Astrocyte of the cerebellum (primary cell): ENCODE measurements at regions not wholly inside any gene's neighbourhood (a gene's known extent, or its start where the extent isn't known, plus 50 kb on each side); places are given as distances from the start of the nearest gene placed in this dataset.
A peak's percentile ranks its signal among the peaks of the same experiment; 100 is the strongest.
"Not testable (repeated sequence)": the region's sequence is repeated elsewhere in the genome, so short reads cannot be mapped to it uniquely, and the experiment has no call there.

Experiments
- DNase-seq: peaks from one replicate; pipeline ENCODE4 v3.0.0-alpha.2; 2011; ENCODE audit warnings: low read depth
- H3K4me3 ChIP-seq: 2 replicates; pipeline ENCODE4 v1.5.1; 2011; ENCODE audit warnings: mild to moderate bottlenecking, low read depth, low read length, moderate library complexity
- in situ Hi-C: cut with HindIII; loops from 2 replicates; pipeline ENCODE4 v1.10.0; 2017; ENCODE audit warnings: low sequenced_read_pairs

GRCh38 chr9:41075671-41076070 lies 52.8 kb downstream of the FOXD4L6 start:
- in situ Hi-C loops, H3K4me3 ChIP-seq, DNase-seq: not testable (repeated sequence)

- peak overlapping the region; percentile 58 for H3K4me3 ChIP-seq
- DNase-seq, in situ Hi-C loops: not testable (repeated sequence)
Measured at GRCh38 chr9:41074356-41074942, 54.0 kb downstream of the FOXD4L6 start.

- in situ Hi-C loops, DNase-seq: not testable (repeated sequence)
- peak overlapping the region; percentile 58 for H3K4me3 ChIP-seq
Measured at GRCh38 chr9:41073471-41074243, 54.8 kb downstream of the FOXD4L6 start.

DNA sequence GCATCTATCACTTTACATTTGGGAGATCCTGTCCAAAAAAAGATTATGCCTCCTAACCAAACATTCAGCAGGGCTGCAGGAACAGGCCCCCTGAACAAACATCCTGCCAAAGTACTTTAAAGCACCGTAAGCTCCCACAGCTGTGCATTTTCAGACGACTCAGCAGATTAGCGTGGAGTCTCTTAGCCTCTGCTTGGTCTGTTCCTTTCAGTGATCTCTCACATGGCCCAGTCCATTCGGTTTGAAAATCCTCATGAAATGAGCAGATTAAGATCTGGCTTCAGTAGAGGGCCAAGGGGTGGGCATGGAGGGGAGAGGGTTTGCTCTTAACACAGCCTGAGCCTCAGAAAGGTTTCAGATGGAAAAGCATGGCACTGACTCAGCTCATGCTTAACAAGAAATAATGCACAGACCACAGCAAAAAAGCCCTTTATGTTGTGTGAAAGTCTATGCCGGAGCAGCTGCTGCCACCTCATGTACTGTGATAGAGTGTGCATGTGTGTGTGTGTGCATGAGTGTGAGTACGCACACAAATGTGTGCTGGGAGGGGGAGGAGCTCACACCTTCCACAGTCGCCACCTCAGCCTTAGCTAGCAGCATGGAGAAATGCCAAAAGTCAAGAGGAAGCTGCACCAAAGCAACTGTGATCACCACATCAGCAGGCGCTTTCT lies 64.2 kb downstream of the FOXD4L6 start:
- H3K4me3 ChIP-seq, DNase-seq, in situ Hi-C loops: not testable (repeated sequence)

DNA sequence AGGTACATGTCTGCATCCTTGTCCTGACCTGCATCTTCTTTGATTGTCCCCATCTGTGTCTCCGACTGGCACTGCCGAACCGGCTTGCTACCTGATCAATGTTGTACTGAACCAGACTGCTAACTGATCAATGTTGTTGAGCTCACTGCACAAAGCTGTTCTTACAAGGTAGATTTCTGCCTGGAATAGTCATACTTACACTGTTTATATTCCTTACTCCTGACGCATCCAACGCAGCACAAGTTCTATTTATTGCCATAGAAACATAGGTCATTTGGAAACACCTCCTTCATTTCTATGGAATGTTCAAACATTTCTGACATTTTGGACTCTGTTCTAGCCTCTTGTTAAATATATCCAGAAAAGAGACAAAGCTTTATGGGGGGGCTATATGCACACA lies 65.2 kb downstream of the FOXD4L6 start:
- DNase-seq, H3K4me3 ChIP-seq, in situ Hi-C loops: not testable (repeated sequence)

- H3K4me3 ChIP-seq, DNase-seq, in situ Hi-C loops: not testable (repeated sequence)
Measured at GRCh38 chr9:41059603-41060002, 68.9 kb downstream of the FOXD4L6 start.

- DNase-seq, in situ Hi-C loops, H3K4me3 ChIP-seq: not testable (repeated sequence)
Measured at GRCh38 chr9:41053666-41054363, 74.7 kb downstream of the FOXD4L6 start.

DNA sequence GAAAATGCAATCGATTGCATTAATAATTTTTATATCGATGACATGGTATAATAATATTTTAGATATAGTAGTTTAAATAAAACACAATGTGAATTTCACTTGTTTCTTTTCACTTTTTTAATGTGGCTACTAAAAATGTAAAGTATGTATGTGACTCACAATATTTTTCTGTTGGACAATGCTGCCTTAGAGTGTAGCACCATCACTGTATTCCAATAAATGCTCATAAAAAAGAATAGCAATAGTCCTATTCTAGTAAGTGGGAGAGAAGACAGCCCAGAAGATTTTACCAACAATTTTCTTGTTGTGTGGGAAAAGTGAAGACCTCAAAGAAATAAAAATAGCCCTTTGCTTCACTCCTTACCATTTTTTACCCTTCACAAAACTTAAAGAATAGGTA lies 79.8 kb downstream of the FOXD4L6 start:
- DNase-seq, in situ Hi-C loops, H3K4me3 ChIP-seq: not testable (repeated sequence)

DNA sequence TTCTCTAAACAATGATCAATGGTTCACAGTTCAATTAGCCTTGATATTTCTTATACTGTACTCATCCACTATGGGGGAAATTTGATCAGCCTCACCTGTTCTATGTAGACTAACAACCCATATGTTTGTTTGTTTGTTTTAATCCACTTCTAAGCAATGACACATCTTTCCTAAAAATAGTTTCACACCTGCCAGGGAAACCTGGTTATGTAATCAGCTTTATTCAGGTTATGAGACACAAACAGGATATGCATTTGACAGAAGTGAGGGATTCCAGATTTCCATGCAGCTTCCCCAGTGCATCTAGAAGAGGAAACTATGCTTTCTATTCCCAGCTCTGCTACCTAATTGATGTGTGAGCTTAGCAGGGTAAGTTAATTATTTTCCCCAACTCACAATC lies 80.7 kb downstream of the FOXD4L6 start:
- H3K4me3 ChIP-seq, DNase-seq, in situ Hi-C loops: not testable (repeated sequence)

GRCh38 chr9:41044930-41045329 lies 83.6 kb downstream of the FOXD4L6 start:
- DNase-seq, H3K4me3 ChIP-seq, in situ Hi-C loops: not testable (repeated sequence)

GRCh38 chr9:41043433-41043832 lies 85.0 kb downstream of the FOXD4L6 start:
- DNase-seq, in situ Hi-C loops: not testable (repeated sequence)

DNA sequence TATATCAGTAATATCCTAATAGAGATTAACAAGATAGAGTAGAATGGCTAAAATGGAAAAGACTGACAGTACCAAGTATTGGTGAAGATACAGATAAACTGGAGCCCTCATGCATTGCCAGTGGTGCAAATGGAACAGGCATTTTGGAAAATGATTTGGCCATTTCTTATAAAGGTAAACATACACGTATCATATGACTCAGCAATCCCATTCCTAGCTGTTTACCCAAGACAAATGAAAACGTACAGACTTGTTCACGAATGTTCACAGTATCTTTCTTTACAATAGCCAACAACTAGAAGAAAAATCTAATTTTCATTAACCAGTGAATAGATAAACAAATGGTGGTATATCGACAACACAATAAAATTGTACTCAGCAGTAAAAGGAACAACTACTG lies 86.4 kb downstream of the FOXD4L6 start:
- in situ Hi-C loops: not testable (repeated sequence)

More at GRCh38 chr9:41043433-41043832, 85.0 kb downstream of the FOXD4L6 start:
- H3K4me3 ChIP-seq: not testable (repeated sequence)

GRCh38 chr9:41040705-41041342 lies 87.7 kb downstream of the FOXD4L6 start:
- DNase-seq, in situ Hi-C loops, H3K4me3 ChIP-seq: not testable (repeated sequence)

More for the DNA sequence above, 86.4 kb downstream of the FOXD4L6 start:
- DNase-seq, H3K4me3 ChIP-seq: not testable (repeated sequence)

DNA sequence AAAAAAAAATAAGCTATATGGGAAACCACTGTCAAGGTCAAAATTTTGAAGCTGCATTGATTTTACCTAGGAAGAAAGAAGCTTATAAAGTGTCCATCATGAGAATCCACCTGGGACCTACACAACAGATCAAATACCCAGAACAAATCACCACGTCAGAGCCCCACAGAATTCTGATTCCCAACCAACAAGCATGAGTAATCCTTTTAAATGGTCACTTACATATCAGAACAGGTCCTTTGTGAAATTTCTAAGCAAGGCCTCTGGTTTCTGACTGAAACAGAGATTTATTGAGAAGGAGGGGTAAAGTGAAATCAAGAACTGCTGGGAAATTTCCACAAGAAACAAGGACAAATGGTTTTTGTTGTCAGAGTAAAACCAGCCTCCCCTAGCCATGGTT lies 93.2 kb downstream of the FOXD4L6 start:
- in situ Hi-C loops: not testable (repeated sequence)

GRCh38 chr9:41034699-41035197 lies 93.7 kb downstream of the FOXD4L6 start:
- H3K4me3 ChIP-seq, in situ Hi-C loops: not testable (repeated sequence)
- peak; percentile 73 for DNase-seq

More for the DNA sequence above, 93.2 kb downstream of the FOXD4L6 start:
- not testable (repeated sequence) for H3K4me3 ChIP-seq
- peak; percentile 52 for DNase-seq

DNA sequence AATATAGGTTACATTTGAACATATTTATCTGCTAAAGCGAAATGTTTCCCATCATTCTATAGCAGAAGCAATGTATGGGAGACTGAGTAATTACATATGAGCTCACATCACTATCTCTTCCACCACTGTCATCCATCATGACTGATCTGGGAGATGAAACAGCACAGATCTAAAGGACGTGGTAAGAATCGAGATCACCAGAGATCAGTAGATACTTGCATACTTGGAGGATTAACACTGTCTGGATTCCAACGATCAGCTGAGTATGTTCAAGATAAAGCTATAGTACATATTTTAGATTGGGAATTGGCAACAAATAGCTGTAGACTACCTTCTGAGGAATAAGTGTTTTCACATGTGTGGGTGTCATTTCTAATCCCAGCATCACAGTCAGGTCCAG lies 94.6 kb downstream of the FOXD4L6 start:
- DNase-seq, in situ Hi-C loops, H3K4me3 ChIP-seq: not testable (repeated sequence)

GRCh38 chr9:41033360-41033759 lies 95.1 kb downstream of the FOXD4L6 start:
- DNase-seq, in situ Hi-C loops, H3K4me3 ChIP-seq: not testable (repeated sequence)
